ENCODE measurements at regions not wholly inside any gene's neighbourhood (a gene's known extent, or its start where the extent isn't known, plus 50 kb on each side); places are given as distances from the start of the nearest gene placed in this dataset.

DNA sequence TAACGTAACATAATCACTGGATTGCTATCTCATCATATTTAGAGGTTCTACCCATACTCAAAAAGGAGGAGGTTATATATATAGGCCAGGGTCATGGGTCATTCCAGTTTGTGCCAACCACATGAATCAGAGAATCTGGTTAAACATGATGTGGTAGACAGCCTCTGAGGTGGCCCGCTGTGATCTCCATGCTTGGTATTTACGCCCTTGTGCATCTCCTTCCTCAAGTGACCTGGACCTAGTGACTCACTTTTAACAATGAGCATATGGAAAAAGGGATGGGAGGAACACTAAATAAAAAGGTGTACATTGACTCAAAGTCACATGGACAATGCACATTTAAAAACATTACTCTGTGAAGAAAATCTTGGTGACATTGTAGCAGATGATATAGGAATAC lies 77.7 kb upstream of the CTNND2 start:
- no peaks in the 10 kb centered on the region for H3K9me3 Mint-ChIP-seq
- H3K4me3 Mint-ChIP-seq: no peak overlapping the region
- no peaks in the 10 kb centered on the region for H3K27me3 Mint-ChIP-seq
- no peak for ATAC-seq
- H3K36me3 Mint-ChIP-seq: no peaks in the 10 kb centered on the region
- no peak overlapping the region for H3K27ac Mint-ChIP-seq
- H3K4me1 Mint-ChIP-seq: no peaks in the 10 kb centered on the region

DNA sequence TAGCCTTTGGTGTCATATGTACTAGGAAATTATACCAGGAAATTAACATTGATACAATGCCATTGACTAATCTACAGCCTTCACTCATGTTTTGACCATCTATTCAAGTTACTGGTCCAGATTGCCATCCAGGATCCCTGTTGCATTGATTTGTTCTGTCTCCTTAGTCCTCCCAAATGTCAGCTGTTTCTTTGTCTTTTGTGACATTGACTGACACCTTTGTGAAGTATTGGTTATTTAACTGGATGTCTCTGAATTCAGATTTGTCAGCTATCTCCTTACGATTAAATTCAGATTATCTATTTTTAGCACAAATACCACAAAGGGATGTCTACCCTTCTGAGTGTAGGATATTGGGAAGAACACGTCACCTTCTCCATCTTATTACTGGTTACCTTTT lies 73.7 kb upstream of the CTNND2 start:
- Mint-ChIP-seq H3K27me3 (no peaks in the 10 kb centered on the region), H3K4me1 (no peaks in the 10 kb centered on the region), H3K4me3 (no peak overlapping the region), H3K9me3 (no peaks in the 10 kb centered on the region), H3K27ac (no peak overlapping the region), H3K36me3 (no peaks in the 10 kb centered on the region)
- no peak for ATAC-seq

DNA sequence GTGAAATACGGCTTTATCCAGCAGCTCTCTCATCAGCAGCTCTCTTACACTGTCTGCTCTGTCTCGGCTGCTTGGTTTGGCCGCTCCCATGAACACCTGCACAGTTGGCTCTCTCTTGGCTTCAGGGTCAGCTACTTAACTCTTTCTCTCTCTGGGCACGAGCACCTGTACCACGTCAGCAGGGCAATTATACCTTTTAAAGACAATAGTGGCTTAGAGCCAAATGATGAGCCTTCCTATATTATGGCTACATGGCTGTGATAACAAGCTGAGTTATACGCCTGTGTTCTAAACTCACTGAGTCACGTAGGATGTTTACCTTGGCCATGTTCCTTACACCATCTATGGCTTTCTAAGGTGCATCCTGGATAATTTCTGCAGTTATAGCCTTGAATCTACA lies 69.2 kb upstream of the CTNND2 start:
- Mint-ChIP-seq H3K36me3 (no peaks in the 10 kb centered on the region), H3K27me3 (no peaks in the 10 kb centered on the region), H3K4me3 (no peak overlapping the region), H3K27ac (no peak overlapping the region), H3K9me3 (no peaks in the 10 kb centered on the region), H3K4me1 (no peaks in the 10 kb centered on the region)
- ATAC-seq: no peak

DNA sequence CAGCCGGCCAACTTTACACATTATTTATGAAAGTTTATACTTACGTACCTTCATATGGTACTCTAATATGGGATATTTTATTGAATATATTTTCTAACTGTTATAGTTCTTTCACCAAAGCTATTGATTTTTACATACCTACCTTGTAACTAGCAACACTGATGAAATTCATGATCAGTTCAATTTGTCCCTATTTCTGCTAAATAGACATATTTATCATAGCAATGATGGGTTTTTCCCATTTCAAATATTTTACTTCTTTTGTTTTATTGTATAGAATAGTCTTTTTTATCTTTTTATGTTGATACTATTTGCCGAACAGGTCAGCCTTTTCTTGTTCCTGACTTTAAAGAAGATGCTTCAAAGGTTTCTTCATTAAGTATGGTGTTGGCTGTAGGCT lies 59.0 kb upstream of the CTNND2 start:
- no peaks in the 10 kb centered on the region for H3K36me3 Mint-ChIP-seq
- H3K4me3 Mint-ChIP-seq: no peak overlapping the region
- H3K27me3 Mint-ChIP-seq: no peaks in the 10 kb centered on the region
- peaks cover 5% of the 10 kb centered on the region for H3K9me3 Mint-ChIP-seq
- H3K4me1 Mint-ChIP-seq: no peaks in the 10 kb centered on the region
- no peak overlapping the region for H3K27ac Mint-ChIP-seq
- no peak for ATAC-seq

DNA sequence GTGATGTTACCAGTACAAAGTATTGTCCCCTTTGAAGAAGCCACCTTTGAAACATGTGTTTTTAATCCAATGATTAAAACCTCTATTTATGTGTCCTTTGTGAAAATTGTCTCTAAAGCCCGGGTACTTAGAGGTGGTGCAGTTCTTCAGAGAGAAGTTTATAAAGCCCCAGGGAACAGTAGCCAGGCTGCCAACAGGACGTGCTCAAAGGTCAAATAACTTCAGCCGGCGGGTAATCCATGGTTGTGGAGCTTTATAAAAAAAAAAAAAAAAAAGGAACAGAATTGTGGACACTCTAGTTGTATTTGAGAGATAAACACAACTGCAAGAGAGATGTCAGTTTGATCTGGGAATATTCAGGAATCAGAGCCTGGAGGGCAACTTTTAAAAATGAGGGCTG lies 57.9 kb upstream of the CTNND2 start:
- Mint-ChIP-seq H3K4me1 (no peaks in the 10 kb centered on the region), H3K27me3 (no peaks in the 10 kb centered on the region), H3K9me3 (peaks cover 5% of the 10 kb centered on the region), H3K36me3 (no peaks in the 10 kb centered on the region), H3K4me3 (no peak overlapping the region), H3K27ac (no peak overlapping the region)
- ATAC-seq: no peak

DNA sequence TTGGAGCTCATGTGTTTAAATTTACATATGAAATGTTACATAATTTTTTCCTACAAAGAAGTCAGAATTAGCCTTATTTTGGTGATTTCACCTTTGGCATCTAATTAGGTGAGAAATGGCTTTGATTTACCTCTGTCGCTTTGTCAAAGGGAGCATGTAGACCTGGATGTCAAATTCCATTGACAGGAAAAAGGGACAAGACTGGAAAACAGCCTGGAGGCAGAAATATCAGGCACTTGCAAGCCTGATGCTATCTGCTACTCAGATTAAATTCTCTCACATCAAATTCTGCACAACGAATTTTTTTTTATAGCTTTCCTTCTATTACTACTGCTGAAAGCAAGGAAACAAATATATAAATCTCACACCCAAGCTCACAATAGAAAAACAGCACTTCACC lies 54.1 kb upstream of the CTNND2 start:
- Mint-ChIP-seq H3K27ac (no peak overlapping the region), H3K4me3 (no peak overlapping the region), H3K4me1 (no peaks in the 10 kb centered on the region), H3K27me3 (no peaks in the 10 kb centered on the region), H3K9me3 (peaks cover 3% of the 10 kb centered on the region), H3K36me3 (no peaks in the 10 kb centered on the region)
- ATAC-seq: no peak

DNA sequence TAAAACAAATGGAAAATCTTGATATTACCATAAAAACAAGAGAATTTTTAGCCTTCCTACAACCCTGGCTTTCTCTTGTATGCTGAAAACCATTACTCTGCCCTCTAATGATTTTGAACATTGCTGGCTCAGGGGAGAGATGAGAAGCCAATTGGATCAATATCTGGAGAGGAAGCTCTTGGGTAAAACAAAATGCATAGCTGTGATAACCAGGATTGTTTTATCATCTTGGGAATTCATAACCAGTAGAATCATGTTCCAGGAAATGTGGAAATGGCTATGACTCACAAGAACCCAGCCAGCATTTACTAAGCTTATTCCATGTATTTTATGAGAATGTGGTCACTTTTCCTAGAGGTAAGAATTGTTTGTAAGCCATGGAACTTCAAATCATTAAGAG lies 51.1 kb upstream of the CTNND2 start:
- H3K36me3 Mint-ChIP-seq: no peaks in the 10 kb centered on the region
- peaks cover 3% of the 10 kb centered on the region for H3K9me3 Mint-ChIP-seq
- no peak for ATAC-seq
- no peak overlapping the region for H3K4me3 Mint-ChIP-seq
- H3K27me3 Mint-ChIP-seq: no peaks in the 10 kb centered on the region
- no peak overlapping the region for H3K27ac Mint-ChIP-seq
- H3K4me1 Mint-ChIP-seq: no peaks in the 10 kb centered on the region
